Activated CD4-positive, CD25-positive, alpha-beta regulatory T cell treated with anti-CD3 and anti-CD28 coated beads, Interleukin-2, amount 50 U/mL, for 16 hours (primary cell): ENCODE measurements at regions not wholly inside any gene's neighbourhood (a gene's known extent, or its start where the extent isn't known, plus 50 kb on each side); places are given as distances from the start of the nearest gene placed in this dataset.

Experiments
- DNase-seq: peaks from one replicate; pipeline ENCODE4 v3.0.0-alpha.2; 2020; ENCODE audit warnings: low read depth, low spot score

- no peak for DNase-seq
These were observed 199.3 kb downstream of the MTX2 start for GRCh38 chr2:176468457-176469113.

GRCh38 chr2:176470713-176471112, 201.5 kb downstream of the MTX2 start:
- no peak for DNase-seq

- no peak for DNase-seq
These were observed 202.7 kb downstream of the MTX2 start for GRCh38 chr2:176471949-176472348.

GRCh38 chr2:176473177-176473576, 203.9 kb downstream of the MTX2 start:
- no peak for DNase-seq

- DNase-seq, result no peak
These were observed 204.6 kb downstream of the MTX2 start for GRCh38 chr2:176473851-176474250.

- DNase-seq, result no peak
These were observed 208.1 kb downstream of the MTX2 start for GRCh38 chr2:176477336-176477735.

GRCh38 chr2:176479961-176480360, 210.7 kb downstream of the MTX2 start:
- no peak for DNase-seq

- no peak for DNase-seq
These were observed 212.9 kb downstream of the MTX2 start for GRCh38 chr2:176482107-176482506.

GRCh38 chr2:176483476-176483875, 214.2 kb downstream of the MTX2 start:
- DNase-seq, result no peak

GRCh38 chr2:176483901-176484568, 214.8 kb downstream of the MTX2 start:
- no peak for DNase-seq

GRCh38 chr2:176484838-176485237, 215.6 kb downstream of the MTX2 start:
- no peak for DNase-seq

- no peak for DNase-seq
These were observed 219.2 kb downstream of the MTX2 start for GRCh38 chr2:176488431-176488830.

GRCh38 chr2:176490061-176490861, 221.0 kb downstream of the MTX2 start:
- no peak for DNase-seq

- no peak for DNase-seq
These were observed 222.1 kb downstream of the MTX2 start for GRCh38 chr2:176491172-176491904.

- DNase-seq, result no peak
These were observed 223.3 kb downstream of the MTX2 start for GRCh38 chr2:176492583-176492982.

- DNase-seq, result no peak
These were observed 224.1 kb downstream of the MTX2 start for GRCh38 chr2:176493226-176493825.

GRCh38 chr2:176493909-176494308, 224.7 kb downstream of the MTX2 start:
- DNase-seq, result no peak

- no peak for DNase-seq
These were observed 225.7 kb downstream of the MTX2 start for GRCh38 chr2:176494949-176495353.

- DNase-seq, result no peak
These were observed 226.6 kb downstream of the MTX2 start for GRCh38 chr2:176495826-176496225.

GRCh38 chr2:176496761-176497160, 227.5 kb downstream of the MTX2 start:
- DNase-seq, result no peak

- DNase-seq, result no peak
These were observed 231.7 kb downstream of the MTX2 start for GRCh38 chr2:176500901-176501300.

GRCh38 chr2:176501617-176502016, 232.4 kb downstream of the MTX2 start:
- no peak for DNase-seq
